Karpas-422 (cell line): ENCODE measurements at regions not wholly inside any gene's neighbourhood (a gene's known extent, or its start where the extent isn't known, plus 50 kb on each side); places are given as distances from the start of the nearest gene placed in this dataset.

Experiments used
- DNase-seq: peaks from one replicate; pipeline ENCODE4 v3.0.0-alpha.2; 2015
- H2AFZ ChIP-seq: fragments of 200-600 bp; sonication (generic); 2 replicates; pipeline ENCODE4 v1.6.1; 2014; ENCODE audit warnings: antibody characterized with exemption, low read length, mixed read lengths
- H3K27ac ChIP-seq: fragments of 200-600 bp; sonication (generic); 2 replicates; pipeline ENCODE4 v1.5.1; 2014; ENCODE audit warnings: mild to moderate bottlenecking, low read length, moderate library complexity
- H3K27me3 ChIP-seq: fragments of 200-600 bp; sonication (generic); 2 replicates; pipeline ENCODE4 v1.6.1; 2014; ENCODE audit warnings: low read length, mixed read lengths
- H3K36me3 ChIP-seq: fragments of 200-600 bp; sonication (generic); 2 replicates; pipeline ENCODE4 v1.6.1; 2014; ENCODE audit warnings: low read length, mixed read lengths; ENCODE audit not compliant: insufficient read depth
- H3K4me1 ChIP-seq: fragments of 200-600 bp; sonication (generic); 2 replicates; pipeline ENCODE4 v1.6.1; 2014; ENCODE audit warnings: mild to moderate bottlenecking, low read length, mixed read lengths
- H3K4me2 ChIP-seq: fragments of 200-600 bp; sonication (generic); 2 replicates; pipeline ENCODE4 v1.6.1; 2014; ENCODE audit warnings: low read length, low read depth, mild to moderate bottlenecking; ENCODE audit not compliant: poor library complexity, severe bottlenecking
- H3K4me3 ChIP-seq: fragments of 200-600 bp; sonication (generic); 2 replicates; pipeline ENCODE4 v1.5.1; 2014; ENCODE audit warnings: mild to moderate bottlenecking, antibody characterized with exemption, low read length, mixed read lengths
- H3K79me2 ChIP-seq: fragments of 200-600 bp; sonication (generic); 2 replicates; pipeline ENCODE4 v1.6.1; 2014; ENCODE audit warnings: mild to moderate bottlenecking, low read length, mixed read lengths
- H3K9ac ChIP-seq: fragments of 200-600 bp; sonication (generic); 2 replicates; pipeline ENCODE4 v1.6.0; 2014; ENCODE audit warnings: low read length
- H3K9me2 ChIP-seq: fragments of 200-600 bp; sonication (generic), shearing (Covaris generic); replicated peaks from 2 replicates; pipeline ENCODE4 v1.6.0; 2014; ENCODE audit warnings: mild to moderate bottlenecking, low read length, moderate library complexity; ENCODE audit not compliant: insufficient read depth
- H3K9me3 ChIP-seq: fragments of 300-700, 200-600 bp; sonication (generic); 2 replicates; pipeline ENCODE4 v1.6.1; 2014; ENCODE audit warnings: low read length, mixed read lengths
- H4K20me1 ChIP-seq: fragments of 200-600 bp; sonication (generic); 2 replicates; pipeline ENCODE4 v1.6.1; 2014; ENCODE audit warnings: mild to moderate bottlenecking, antibody characterized with exemption, low read length, low read depth; ENCODE audit not compliant: insufficient read depth

DNA sequence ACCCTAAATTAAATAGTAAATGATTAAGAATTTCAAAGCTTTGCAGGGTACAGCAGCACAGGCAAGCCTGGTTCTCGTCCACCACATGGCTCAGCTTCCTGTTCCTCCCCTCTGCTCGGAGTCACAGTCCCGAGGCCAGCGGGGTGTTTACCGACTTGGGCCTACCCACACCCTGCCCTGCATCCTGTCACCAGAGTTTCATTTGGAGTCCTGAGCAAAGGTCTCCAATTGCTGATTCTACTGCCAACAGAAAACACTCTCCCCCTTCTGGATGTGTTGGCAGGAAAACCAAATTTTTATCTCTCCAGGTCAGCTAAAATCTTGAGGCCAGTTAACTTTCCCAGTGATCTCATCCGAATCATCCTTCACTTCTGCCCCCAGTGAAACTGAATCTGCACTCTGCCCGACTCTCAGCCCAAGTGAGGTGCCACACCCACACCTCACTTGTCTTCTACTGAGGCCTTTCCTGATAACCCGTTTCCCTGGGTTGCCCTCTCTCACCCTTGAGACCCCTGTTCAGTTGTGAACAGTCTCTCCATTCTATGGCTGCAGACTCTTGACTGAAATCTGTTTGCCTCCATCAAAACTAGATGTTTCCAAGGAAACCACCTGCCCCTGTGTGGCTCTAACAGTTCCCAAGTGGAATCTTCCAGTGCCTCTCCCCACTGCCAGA is 71.2 kb downstream of the VCPKMT start:
- no peak for DNase-seq
- Histone ChIP-seq H3K4me3 (no peak overlapping the region), H3K27ac (no peak overlapping the region), H4K20me1 (no peaks in the 10 kb centered on the region), H3K79me2 (no peaks in the 10 kb centered on the region), H3K4me2 (no peak overlapping the region), H3K9me3 (no peaks in the 10 kb centered on the region), H3K4me1 (peaks cover 18% of the 10 kb centered on the region), H2AFZ (no peak overlapping the region), H3K36me3 (no peaks in the 10 kb centered on the region), H3K27me3 (no peaks in the 10 kb centered on the region), H3K9ac (no peak overlapping the region), H3K9me2 (no peaks in the 10 kb centered on the region)

GRCh38 chr14:50045837-50046236 is 70.5 kb downstream of the VCPKMT start:
- Histone ChIP-seq H3K9me2 (no peaks in the 10 kb centered on the region), H3K4me1 (peaks cover 13% of the 10 kb centered on the region), H4K20me1 (no peaks in the 10 kb centered on the region), H3K27me3 (no peaks in the 10 kb centered on the region), H3K9ac (no peak overlapping the region), H2AFZ (no peak overlapping the region), H3K4me3 (no peak overlapping the region), H3K4me2 (no peak overlapping the region), H3K36me3 (no peaks in the 10 kb centered on the region), H3K79me2 (no peaks in the 10 kb centered on the region), H3K27ac (no peak overlapping the region), H3K9me3 (no peaks in the 10 kb centered on the region)
- DNase-seq = no peak

DNA sequence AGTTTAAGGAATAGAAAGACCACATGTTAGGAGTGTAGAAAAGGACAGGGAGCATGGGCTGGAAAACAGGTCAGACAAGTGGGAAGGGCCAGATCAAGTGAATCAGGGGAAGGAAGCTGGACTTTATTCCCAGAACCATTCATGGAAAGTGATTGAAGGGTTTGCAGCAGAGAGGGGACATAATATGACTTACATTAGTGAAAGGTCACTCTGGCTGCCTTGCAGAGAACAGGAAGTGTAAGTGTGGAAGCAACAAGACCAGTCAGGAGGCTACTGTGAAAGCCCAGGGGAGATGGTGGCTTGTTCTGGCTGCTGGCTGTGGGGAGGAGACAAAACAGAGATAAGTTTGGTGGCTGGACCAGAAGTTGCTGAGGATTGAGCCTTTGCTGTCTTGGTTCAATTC is 69.1 kb downstream of the VCPKMT start:
- Histone ChIP-seq H3K4me2 (peak overlapping the region; percentile 31), H3K9ac (peak overlapping the region; percentile 28), H4K20me1 (no peaks in the 10 kb centered on the region), H3K27me3 (no peaks in the 10 kb centered on the region), H2AFZ (peak overlapping the region; percentile 41), H3K9me2 (no peaks in the 10 kb centered on the region), H3K79me2 (no peaks in the 10 kb centered on the region), H3K27ac (no peak overlapping the region), H3K36me3 (no peaks in the 10 kb centered on the region), H3K4me3 (no peak overlapping the region), H3K9me3 (no peaks in the 10 kb centered on the region), H3K4me1 (peaks cover 13% of the 10 kb centered on the region)
- peak; percentile 72 for DNase-seq

- Histone ChIP-seq H2AFZ (no peak overlapping the region), H3K27me3 (no peaks in the 10 kb centered on the region), H3K27ac (no peak overlapping the region), H3K79me2 (no peaks in the 10 kb centered on the region), H4K20me1 (no peaks in the 10 kb centered on the region), H3K9me3 (no peaks in the 10 kb centered on the region), H3K9me2 (no peaks in the 10 kb centered on the region), H3K4me2 (no peak overlapping the region), H3K4me1 (peaks cover 11% of the 10 kb centered on the region), H3K4me3 (no peak overlapping the region), H3K9ac (no peak overlapping the region), H3K36me3 (no peaks in the 10 kb centered on the region)
- no peak for DNase-seq
Observed at GRCh38 chr14:50049093-50049492, 67.3 kb downstream of the VCPKMT start.

GRCh38 chr14:50049703-50050570 is 66.4 kb downstream of the VCPKMT start:
- DNase-seq = no peak

DNA sequence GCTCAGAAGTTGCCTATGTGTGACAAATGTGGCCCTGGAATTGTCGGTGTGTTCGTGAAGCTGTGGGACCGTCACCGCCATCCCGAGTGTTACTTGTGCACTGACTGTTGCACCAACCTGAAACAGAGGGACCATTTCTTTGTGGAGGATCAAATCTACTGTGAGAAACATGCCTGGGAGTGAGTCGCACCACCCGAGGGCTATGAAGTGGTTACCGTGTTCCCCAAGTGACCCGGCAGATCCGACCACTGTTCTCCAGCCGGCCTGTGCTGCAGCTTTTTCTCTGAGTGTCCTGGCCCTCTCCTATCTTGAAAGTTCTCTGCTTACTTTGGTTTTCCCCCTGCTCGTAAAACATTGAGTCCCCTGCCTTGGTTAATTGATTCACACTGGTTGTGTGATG is 65.3 kb downstream of the VCPKMT start:
- no peak for DNase-seq
- Histone ChIP-seq H3K27ac (no peak overlapping the region), H3K27me3 (no peaks in the 10 kb centered on the region), H3K4me1 (peaks cover 15% of the 10 kb centered on the region), H3K9me2 (no peaks in the 10 kb centered on the region), H2AFZ (no peak overlapping the region), H3K36me3 (no peaks in the 10 kb centered on the region), H3K79me2 (no peaks in the 10 kb centered on the region), H3K9ac (no peak overlapping the region), H3K9me3 (no peaks in the 10 kb centered on the region), H4K20me1 (no peaks in the 10 kb centered on the region), H3K4me2 (no peak overlapping the region), H3K4me3 (no peak overlapping the region)

More at GRCh38 chr14:50049703-50050570, 66.4 kb downstream of the VCPKMT start:
- no peaks in the 10 kb centered on the region for H3K79me2 ChIP-seq
- no peaks in the 10 kb centered on the region for H3K9me2 ChIP-seq
- no peaks in the 10 kb centered on the region for H3K9me3 ChIP-seq
- H4K20me1 ChIP-seq = no peaks in the 10 kb centered on the region
- no peak overlapping the region for H3K9ac ChIP-seq
- no peaks in the 10 kb centered on the region for H3K27me3 ChIP-seq
- H3K4me3 ChIP-seq = no peak overlapping the region
- H3K4me2 ChIP-seq = no peak overlapping the region
- no peak overlapping the region for H2AFZ ChIP-seq
- no peaks in the 10 kb centered on the region for H3K36me3 ChIP-seq
- no peak overlapping the region for H3K27ac ChIP-seq
- peaks cover 11% of the 10 kb centered on the region for H3K4me1 ChIP-seq

DNA sequence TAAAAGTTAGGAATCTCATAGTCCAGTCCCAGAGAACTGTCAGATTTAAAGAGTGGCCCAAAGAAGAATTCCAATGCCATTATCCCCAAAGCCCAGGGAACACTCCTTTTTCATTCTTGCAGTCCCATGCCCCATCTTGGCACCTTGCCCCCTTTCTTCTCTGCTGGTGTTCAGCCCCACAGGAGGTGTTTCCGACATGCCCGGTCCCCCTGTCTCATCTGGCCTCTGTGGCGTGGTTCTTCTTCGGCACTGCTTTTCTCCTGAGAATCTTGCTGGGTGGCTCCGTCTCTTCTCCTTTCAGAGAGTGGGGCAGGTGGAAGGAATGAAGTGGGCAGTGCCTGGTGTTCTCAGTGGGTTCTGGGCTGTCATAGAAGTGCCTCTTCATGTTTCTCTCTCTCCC is 64.7 kb downstream of the VCPKMT start:
- H3K9me2 ChIP-seq = no peaks in the 10 kb centered on the region
- no peak overlapping the region for H2AFZ ChIP-seq
- DNase-seq = no peak
- no peaks in the 10 kb centered on the region for H3K27me3 ChIP-seq
- H3K4me2 ChIP-seq = no peak overlapping the region
- no peaks in the 10 kb centered on the region for H4K20me1 ChIP-seq
- no peaks in the 10 kb centered on the region for H3K9me3 ChIP-seq
- H3K4me1 ChIP-seq = peaks cover 17% of the 10 kb centered on the region
- H3K36me3 ChIP-seq = no peaks in the 10 kb centered on the region
- H3K79me2 ChIP-seq = no peaks in the 10 kb centered on the region
- H3K9ac ChIP-seq = no peak overlapping the region
- H3K27ac ChIP-seq = no peak overlapping the region
- no peak overlapping the region for H3K4me3 ChIP-seq

GRCh38 chr14:50052517-50052916 is 63.9 kb downstream of the VCPKMT start:
- no peak overlapping the region for H3K4me3 ChIP-seq
- no peak overlapping the region for H3K9ac ChIP-seq
- H3K27ac ChIP-seq = no peak overlapping the region
- no peaks in the 10 kb centered on the region for H3K36me3 ChIP-seq
- no peaks in the 10 kb centered on the region for H3K9me2 ChIP-seq
- H3K27me3 ChIP-seq = no peaks in the 10 kb centered on the region
- no peaks in the 10 kb centered on the region for H3K9me3 ChIP-seq
- no peak overlapping the region for H2AFZ ChIP-seq
- DNase-seq = no peak
- H4K20me1 ChIP-seq = no peaks in the 10 kb centered on the region
- H3K4me2 ChIP-seq = no peak overlapping the region
- peaks cover 12% of the 10 kb centered on the region for H3K4me1 ChIP-seq
- no peaks in the 10 kb centered on the region for H3K79me2 ChIP-seq
